NB4 (cell line): ENCODE measurements at regions not wholly inside any gene's neighbourhood (a gene's known extent, or its start where the extent isn't known, plus 50 kb on each side); places are given as distances from the start of the nearest gene placed in this dataset.

ENCODE experiments used
- MYC ChIP-seq: IDR thresholded peaks from 2 replicates; pipeline ENCODE4 v1.6.1; 2011; ENCODE audit warnings: low read depth, low read length
- POLR2A ChIP-seq: IDR thresholded peaks from 2 replicates; pipeline ENCODE4 v1.6.1; 2011; ENCODE audit warnings: mild to moderate bottlenecking; ENCODE audit not compliant: insufficient read length; ENCODE audit errors: extremely low read depth
- TF ChIP-seq, protein P1 (sequence below): IDR thresholded peaks from 2 replicates; pipeline ENCODE4 v1.6.1; 2011; ENCODE audit warnings: low read depth, low read length
- TF ChIP-seq, protein P2 (sequence below): IDR thresholded peaks from one replicate; pipeline ENCODE4 v1.5.1; 2012; ENCODE audit warnings: low read depth, low read length

DNA sequence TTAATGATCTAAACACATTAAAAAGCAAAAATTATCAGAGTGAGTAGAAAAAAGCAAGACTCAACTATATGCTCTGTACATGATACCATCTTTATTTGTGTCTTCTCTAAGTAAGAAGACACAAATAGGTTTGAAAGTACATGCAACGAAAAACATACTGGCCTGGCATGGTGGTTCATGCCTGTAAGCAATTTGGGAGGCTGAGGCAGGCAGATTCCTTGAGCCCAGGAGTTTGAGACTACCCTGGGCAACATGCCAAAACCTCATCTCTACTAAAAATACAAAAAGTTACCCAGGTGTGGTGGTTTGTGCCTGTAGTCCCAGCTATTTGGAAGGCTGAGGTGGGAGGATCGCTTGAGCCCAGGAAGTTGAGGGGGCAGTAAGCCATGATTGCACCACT is 78.1 kb upstream of the TOMM7 start:
- TF ChIP-seq, protein P1, sequence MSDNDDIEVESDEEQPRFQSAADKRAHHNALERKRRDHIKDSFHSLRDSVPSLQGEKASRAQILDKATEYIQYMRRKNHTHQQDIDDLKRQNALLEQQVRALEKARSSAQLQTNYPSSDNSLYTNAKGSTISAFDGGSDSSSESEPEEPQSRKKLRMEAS, result no peak
- TF ChIP-seq, protein P2, sequence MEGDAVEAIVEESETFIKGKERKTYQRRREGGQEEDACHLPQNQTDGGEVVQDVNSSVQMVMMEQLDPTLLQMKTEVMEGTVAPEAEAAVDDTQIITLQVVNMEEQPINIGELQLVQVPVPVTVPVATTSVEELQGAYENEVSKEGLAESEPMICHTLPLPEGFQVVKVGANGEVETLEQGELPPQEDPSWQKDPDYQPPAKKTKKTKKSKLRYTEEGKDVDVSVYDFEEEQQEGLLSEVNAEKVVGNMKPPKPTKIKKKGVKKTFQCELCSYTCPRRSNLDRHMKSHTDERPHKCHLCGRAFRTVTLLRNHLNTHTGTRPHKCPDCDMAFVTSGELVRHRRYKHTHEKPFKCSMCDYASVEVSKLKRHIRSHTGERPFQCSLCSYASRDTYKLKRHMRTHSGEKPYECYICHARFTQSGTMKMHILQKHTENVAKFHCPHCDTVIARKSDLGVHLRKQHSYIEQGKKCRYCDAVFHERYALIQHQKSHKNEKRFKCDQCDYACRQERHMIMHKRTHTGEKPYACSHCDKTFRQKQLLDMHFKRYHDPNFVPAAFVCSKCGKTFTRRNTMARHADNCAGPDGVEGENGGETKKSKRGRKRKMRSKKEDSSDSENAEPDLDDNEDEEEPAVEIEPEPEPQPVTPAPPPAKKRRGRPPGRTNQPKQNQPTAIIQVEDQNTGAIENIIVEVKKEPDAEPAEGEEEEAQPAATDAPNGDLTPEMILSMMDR, result no peak
- TF ChIP-seq MYC, result no peak
- no peak for TF ChIP-seq POLR2A
